GM19452 (cell line): ENCODE measurements at regions not wholly inside any gene's neighbourhood (a gene's known extent, or its start where the extent isn't known, plus 50 kb on each side); places are given as distances from the start of the nearest gene placed in this dataset.
"Not testable (repeated sequence)": the region's sequence is repeated elsewhere in the genome, so short reads cannot be mapped to it uniquely, and the experiment has no call there.

Source experiments
- ATAC-seq: cut with Tn5 transposase; IDR thresholded peaks from one replicate; pipeline ENCODE4 v1.9.1; 2021; ENCODE audit not compliant: unreplicated experiment

- ATAC-seq, result peak; percentile 64
Observed at GRCh38 chr7:128561116-128561722, 84.7 kb downstream of the METTL2B start.

DNA sequence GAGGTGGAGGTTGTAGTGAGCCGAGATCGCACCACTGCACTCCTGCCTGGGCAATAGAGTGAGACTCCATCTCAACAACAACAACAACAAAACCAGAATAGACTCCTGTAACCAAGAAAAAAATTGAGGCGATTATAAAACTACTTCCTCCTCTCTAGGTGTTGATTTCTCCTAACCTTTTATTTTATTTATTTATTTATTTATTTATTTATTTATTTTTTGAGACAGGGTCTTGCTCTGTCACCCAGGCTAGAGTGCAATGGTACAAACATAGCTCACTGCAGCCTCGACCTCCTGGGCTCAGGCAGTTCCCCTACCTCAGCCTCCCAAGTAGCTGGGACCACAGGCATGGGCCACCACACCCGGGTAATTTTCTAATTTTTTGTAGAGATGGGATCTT, 86.2 kb downstream of the METTL2B start:
- ATAC-seq, result not testable (repeated sequence)

GRCh38 chr7:128564123-128564700, 87.7 kb downstream of the METTL2B start:
- ATAC-seq, result not testable (repeated sequence)

GRCh38 chr7:128564932-128565864, 88.7 kb downstream of the METTL2B start:
- ATAC-seq, result not testable (repeated sequence)

- ATAC-seq, result not testable (repeated sequence)
Observed at GRCh38 chr7:128575277-128575676, 96.8 kb upstream of the GARIN1A start.

DNA sequence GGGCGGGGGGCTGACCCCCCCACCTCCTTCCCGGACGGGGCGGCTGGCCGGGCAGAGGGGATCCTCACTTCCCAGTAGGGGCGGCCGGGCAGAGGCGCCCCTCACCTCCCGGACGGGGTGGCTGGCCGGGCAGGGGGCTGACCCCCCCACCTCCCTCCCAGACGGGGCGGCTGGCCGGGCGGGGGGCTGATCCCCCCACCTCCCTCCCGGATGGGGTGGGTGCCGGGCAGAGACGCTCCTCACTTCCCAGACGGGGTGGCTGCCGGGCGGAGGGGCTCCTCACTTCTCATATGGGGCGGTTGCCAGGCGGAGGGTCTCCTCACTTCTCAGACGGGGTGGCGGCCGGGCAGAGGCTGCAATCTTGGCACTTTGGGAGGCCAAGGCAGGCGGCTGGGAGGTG, 95.1 kb upstream of the GARIN1A start:
- ATAC-seq, result not testable (repeated sequence)

DNA sequence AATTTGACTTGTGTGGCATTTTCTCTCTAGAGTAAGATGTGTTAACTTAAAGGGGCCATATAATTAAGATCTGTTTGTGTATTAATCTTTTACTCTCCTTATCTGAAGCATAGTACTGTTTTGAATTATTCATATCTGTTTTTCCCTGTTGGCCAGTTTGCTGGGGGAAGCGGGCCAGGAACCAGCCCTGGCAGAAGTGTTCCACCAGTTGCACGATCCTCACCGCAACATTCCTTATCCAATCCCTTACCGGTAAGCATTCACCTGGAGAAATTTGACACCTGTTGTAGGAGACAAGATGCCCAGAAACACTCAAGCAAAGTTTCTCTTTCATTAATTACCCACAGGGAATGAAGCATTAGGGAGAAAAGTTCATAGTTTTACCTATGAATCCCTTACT, 92.2 kb upstream of the GARIN1A start:
- ATAC-seq, result not testable (repeated sequence)

- not testable (repeated sequence) for ATAC-seq
Observed at GRCh38 chr7:128581100-128581499, 91.0 kb upstream of the GARIN1A start.

DNA sequence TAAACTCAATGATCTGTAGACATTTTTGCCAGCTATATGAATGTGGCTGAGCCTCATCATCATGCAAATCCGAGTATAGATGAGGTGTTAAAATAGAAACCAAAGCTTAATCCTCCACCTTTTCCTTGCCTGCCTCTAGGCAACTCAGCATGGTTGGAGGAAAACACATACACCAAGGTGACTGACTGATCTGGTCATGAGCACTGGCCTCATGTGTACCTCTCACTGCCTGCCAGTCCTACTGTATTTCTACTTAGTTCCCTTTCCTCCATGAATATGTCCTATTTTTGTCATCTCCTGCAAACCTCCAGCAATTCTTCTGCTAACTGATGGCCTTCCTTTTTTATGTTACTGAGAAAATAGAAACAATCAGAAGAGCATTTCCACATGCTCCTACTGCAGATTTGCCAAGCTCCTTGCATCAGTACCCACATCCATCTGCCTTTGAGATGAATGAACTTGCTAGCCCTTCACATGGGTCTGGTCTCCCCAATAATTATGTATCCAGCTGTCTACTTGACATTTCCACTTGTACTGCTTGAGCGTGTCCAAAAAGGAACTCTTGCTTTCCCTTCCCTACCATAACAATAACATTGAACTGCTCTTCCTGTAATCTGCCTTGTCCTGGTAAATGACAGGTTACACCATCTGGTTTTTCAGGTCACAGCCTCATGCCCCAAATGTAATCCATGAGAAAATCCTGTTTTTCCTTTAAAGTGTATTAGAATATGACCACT, 90.1 kb upstream of the GARIN1A start:
- ATAC-seq, result not testable (repeated sequence)

DNA sequence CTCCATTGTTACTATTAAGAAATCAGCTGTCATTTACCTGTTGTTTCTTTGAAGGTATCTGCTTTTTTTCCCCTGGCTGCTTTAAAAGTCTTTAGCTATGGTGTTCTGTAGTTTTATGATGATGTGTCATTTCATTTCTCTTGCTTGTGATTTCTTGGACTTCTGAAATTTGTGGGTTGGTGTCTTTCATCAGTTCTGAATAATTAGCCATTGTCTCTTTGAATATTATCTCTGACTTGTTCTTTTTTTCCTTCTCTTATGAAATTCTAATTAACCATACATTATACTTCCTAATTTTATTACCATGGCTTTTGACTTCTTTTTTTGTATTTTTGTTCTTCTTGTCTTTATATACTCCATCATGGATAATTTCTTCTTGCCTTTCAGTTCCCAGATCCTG, 85.4 kb upstream of the GARIN1A start:
- ATAC-seq, result not testable (repeated sequence)

GRCh38 chr7:128591705-128592104, 80.4 kb upstream of the GARIN1A start:
- ATAC-seq, result no peak

- not testable (repeated sequence) for ATAC-seq
Observed at GRCh38 chr7:128592209-128592608, 79.9 kb upstream of the GARIN1A start.

- ATAC-seq, result not testable (repeated sequence)
Observed at GRCh38 chr7:128594061-128594460, 78.0 kb upstream of the GARIN1A start.

GRCh38 chr7:128596336-128597128, 75.6 kb upstream of the GARIN1A start:
- ATAC-seq, result not testable (repeated sequence)

- ATAC-seq, result not testable (repeated sequence)
Observed at GRCh38 chr7:128598946-128599345, 73.1 kb upstream of the GARIN1A start.

DNA sequence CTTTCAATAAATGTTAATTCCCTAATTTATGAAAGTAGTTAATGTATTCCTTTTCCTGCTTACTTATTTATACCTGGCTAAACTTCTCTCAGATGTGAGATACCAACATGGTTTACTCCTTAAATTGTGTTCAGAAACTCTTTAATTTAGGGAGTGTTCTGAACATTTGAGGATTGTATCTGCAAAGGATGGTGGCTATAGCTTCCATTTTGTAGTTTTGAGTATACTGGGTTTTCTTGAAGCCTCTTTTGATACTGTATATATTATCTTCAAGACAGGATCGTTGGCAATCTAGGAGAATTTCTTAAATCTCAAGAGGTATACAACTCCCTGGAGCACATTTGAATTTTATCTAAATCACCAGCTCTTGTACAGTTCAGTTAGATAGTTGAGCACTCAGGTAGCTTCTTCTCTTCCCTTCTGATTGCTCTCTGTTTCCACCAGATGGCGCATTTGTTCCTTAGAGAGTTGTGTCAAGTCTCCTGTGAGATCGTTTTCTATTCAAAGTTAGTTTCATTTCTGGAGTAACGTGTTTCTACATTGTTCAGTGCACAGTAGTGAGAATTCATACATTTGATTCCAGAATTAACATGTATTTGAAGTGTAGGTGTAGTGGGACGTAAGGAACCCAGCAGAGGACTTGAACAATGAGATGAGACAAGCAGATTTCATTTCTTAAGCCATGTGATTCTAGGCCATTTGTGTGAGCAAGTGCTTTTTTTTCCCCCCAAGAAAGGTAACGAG, 63.2 kb upstream of the GARIN1A start:
- peak; percentile 87 for ATAC-seq

- not testable (repeated sequence) for ATAC-seq
Observed at GRCh38 chr7:128613366-128613765, 58.7 kb upstream of the GARIN1A start.

DNA sequence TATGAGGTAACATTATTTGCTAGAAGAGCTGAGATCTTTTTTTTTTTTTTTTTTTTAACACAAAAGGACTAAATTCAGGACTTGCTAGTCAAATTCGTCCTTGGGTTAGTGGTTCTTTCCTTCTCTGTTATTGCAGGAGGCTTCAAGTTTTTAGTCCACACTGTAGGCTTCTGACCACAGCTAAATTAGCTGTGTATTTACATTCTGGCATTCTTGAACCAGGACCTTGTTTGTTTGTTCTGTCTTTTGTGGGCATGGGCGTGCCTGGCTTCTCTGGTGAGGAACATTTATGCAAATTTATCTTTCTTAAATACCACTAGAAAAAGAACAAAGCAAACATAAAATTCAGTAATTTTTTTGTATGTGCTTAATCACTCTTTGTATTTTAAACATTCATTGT, 57.3 kb upstream of the GARIN1A start:
- not testable (repeated sequence) for ATAC-seq

DNA sequence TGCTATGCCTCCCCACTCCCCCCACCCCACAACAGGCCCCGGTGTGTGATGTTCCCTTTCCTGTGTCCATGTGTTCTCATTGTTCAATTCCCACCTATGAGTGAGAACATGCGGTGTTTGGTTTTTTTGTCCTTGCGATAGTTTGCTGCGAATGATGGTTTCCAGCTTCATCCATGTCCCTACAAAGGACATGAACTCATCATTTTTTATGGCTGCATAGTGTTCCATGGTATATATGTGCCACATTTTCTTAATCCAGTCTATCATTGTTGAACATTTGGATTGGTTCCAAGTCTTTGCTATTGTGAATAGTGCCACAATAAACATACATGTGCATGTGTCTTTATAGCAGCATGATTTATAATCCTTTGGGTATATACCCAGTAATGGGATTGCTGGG, 55.3 kb upstream of the GARIN1A start:
- ATAC-seq, result not testable (repeated sequence)
